Central memory CD8-positive, alpha-beta T cell (primary cell): ENCODE measurements at regions not wholly inside any gene's neighbourhood (a gene's known extent, or its start where the extent isn't known, plus 50 kb on each side); places are given as distances from the start of the nearest gene placed in this dataset.

Source experiments
- ATAC-seq: fragments of 150-1000 bp; cut with Tn5 transposase; replicated peaks from 2 replicates; pipeline ENCODE4 v1.10.0; 2022; ENCODE audit warnings: mild to moderate bottlenecking, moderate FRiP score, moderate number of reproducible peaks; ENCODE audit not compliant: poor library complexity, severe bottlenecking; ENCODE audit errors: extremely low read depth
- DNase-seq, 2 donors: peaks; one replicate each; pipeline ENCODE4 v3.0.0; 2021; ENCODE audit warnings: low spot score in 2 of 2
- H3K27ac Mint-ChIP-seq: one replicate; pipeline ENCODE4 v1.8.0; 2022; ENCODE audit warnings: low read depth, mild to moderate bottlenecking, moderate library complexity, mixed read lengths
- H3K27me3 Mint-ChIP-seq: one replicate; pipeline ENCODE4 v1.8.0; 2022; ENCODE audit warnings: mixed read lengths
- H3K36me3 Mint-ChIP-seq: one replicate; pipeline ENCODE4 v1.8.0; 2022; ENCODE audit warnings: mild to moderate bottlenecking, moderate library complexity, mixed read lengths; ENCODE audit not compliant: insufficient read depth
- H3K4me1 Mint-ChIP-seq: one replicate; pipeline ENCODE4 v1.8.0; 2022; ENCODE audit warnings: mixed read lengths
- H3K4me3 Mint-ChIP-seq: one replicate; pipeline ENCODE4 v1.8.0; 2022; ENCODE audit warnings: mild to moderate bottlenecking, moderate library complexity, mixed read lengths
- H3K9me3 Mint-ChIP-seq: one replicate; pipeline ENCODE4 v1.8.0; 2022; ENCODE audit warnings: mixed read lengths

DNA sequence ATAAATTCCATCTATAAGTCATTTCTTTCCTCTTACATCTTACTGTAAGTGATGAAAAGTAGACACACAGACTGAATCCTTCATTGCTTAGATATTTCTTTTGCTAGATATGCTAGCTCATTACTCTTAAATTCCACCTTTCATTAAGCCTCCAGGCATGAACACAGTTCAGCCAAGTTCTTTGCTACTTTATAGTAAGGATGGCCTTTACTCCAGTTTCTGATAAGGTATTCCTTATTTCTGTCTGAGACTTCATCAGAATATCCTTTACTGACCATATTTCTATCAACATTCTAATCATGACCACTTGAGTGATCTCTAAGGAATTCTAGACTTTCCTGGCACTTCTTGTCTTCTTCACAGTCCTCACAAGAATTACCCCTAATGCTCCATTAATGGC, 191.7 kb upstream of the KCTD3 start:
- H3K27me3 Mint-ChIP-seq, result no peaks in the 10 kb centered on the region
- H3K4me3 Mint-ChIP-seq, result no peak overlapping the region
- H3K9me3 Mint-ChIP-seq, result peaks cover 12% of the 10 kb centered on the region
- DNase-seq (no peak), ATAC-seq (no peak)
- no peaks in the 10 kb centered on the region for H3K36me3 Mint-ChIP-seq
- no peaks in the 10 kb centered on the region for H3K4me1 Mint-ChIP-seq
- no peak overlapping the region for H3K27ac Mint-ChIP-seq

DNA sequence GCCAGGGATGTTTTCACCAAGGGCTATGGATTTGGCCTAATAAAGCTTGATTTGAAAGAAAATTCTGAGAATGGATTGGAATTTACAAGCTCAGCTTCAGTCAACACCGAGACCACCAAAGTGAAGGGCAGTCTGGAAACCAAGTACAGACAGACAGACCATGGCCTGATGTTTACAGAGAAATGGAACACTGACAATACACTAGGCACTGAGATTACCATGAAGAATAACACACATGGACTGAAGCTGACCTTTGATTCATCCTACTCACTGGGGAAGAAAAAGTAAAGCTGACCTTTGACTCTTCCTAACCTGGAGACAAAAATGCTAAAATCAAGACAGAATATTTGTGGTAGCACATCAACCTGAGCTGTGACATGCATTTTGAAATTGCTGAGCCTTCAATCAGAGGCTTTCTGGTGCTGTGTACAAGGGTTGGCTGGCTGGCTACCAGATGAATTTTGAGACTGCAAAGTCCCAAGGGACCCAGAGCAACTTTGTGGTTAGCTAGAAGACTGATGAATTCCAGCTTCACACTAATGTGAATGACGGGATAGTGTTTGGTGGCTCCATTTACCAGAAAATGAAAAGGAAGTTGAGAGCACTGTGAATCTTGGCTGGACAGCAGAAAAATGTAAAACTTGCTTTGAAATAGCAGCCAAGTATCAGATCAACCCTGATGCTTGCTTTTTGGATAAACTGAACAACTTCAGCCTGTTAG, 190.4 kb upstream of the KCTD3 start:
- DNase-seq, result no peak
- H3K4me3 Mint-ChIP-seq, result no peak overlapping the region
- H3K27ac Mint-ChIP-seq, result no peak overlapping the region
- no peaks in the 10 kb centered on the region for H3K4me1 Mint-ChIP-seq
- peaks cover 4% of the 10 kb centered on the region for H3K9me3 Mint-ChIP-seq
- no peaks in the 10 kb centered on the region for H3K27me3 Mint-ChIP-seq
- H3K36me3 Mint-ChIP-seq, result no peaks in the 10 kb centered on the region
- ATAC-seq, result no peak

DNA sequence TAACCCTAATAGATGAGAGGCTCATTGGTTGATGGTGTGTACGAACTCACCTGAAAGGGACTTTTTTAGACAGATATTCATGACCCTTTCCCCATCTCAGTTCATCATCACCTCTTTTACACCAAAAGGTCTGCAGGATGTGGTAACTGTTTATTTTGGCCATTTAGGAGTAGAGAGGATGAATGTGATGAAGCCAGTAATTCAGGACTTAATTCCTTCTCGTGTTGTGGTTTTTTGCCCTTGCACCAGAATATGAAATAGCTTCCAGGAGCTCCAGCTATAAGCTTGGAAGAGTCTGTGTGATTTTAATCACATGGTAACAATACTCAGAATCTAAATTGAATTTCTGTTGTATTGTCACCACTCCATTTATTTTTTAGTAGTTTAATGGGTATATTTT, 189.4 kb upstream of the KCTD3 start:
- H3K4me1 Mint-ChIP-seq, result no peaks in the 10 kb centered on the region
- no peak overlapping the region for H3K27ac Mint-ChIP-seq
- no peaks in the 10 kb centered on the region for H3K27me3 Mint-ChIP-seq

DNA sequence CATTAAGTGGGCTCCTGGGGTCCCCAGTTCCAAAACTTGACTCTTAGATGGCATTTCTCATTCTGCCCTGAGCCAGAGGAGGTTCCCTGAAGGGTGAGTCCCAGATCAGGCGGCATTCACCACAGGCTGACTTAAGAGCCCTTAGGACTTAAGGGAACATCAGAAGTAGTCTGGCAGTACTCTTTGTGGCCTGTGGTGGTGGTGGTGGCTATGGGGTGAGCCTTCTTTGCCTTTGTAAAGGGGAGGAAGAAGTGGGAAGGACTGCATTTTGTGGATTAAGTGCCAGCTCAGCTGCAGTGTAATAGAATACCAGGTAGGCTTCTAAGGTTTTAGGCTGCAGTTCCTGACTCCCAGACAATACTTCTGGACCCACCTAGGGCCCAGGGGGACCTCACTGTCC, 186.5 kb upstream of the KCTD3 start:
- H3K4me3 Mint-ChIP-seq, result no peak overlapping the region
- DNase-seq, result no peak
- H3K4me1 Mint-ChIP-seq, result no peaks in the 10 kb centered on the region
- no peaks in the 10 kb centered on the region for H3K9me3 Mint-ChIP-seq
- no peak overlapping the region for H3K27ac Mint-ChIP-seq
- no peaks in the 10 kb centered on the region for H3K27me3 Mint-ChIP-seq
- ATAC-seq, result no peak
- H3K36me3 Mint-ChIP-seq, result no peaks in the 10 kb centered on the region

More for the DNA sequence above, 189.4 kb upstream of the KCTD3 start:
- DNase-seq, result no peak
- ATAC-seq, result no peak
- Mint-ChIP-seq H3K4me3 (no peak overlapping the region), H3K9me3 (no peaks in the 10 kb centered on the region), H3K36me3 (no peaks in the 10 kb centered on the region)

DNA sequence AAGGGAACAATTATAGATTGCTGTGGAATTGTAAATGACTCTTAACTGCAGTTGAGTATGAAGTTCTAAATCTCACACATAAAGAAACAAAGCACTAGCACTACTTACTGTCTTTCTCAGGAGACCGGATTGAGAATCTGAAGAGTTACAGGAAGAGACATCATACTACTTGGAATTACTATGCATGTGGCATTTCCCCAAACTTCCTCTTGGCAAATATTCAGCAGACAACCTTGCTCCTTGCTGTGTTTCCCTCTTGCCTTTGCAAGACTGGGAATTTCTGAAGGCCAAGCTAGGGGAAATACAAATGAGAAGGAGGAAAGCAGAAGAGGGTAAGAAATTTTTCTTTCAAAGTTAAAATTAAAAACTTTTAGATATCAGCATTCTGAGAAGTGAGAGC, 173.6 kb upstream of the KCTD3 start:
- Mint-ChIP-seq H3K36me3 (no peaks in the 10 kb centered on the region), H3K27ac (no peak overlapping the region), H3K27me3 (no peaks in the 10 kb centered on the region), H3K4me1 (no peaks in the 10 kb centered on the region), H3K4me3 (no peak overlapping the region), H3K9me3 (peaks cover 9% of the 10 kb centered on the region)
- no peak for ATAC-seq
- no peak for DNase-seq

DNA sequence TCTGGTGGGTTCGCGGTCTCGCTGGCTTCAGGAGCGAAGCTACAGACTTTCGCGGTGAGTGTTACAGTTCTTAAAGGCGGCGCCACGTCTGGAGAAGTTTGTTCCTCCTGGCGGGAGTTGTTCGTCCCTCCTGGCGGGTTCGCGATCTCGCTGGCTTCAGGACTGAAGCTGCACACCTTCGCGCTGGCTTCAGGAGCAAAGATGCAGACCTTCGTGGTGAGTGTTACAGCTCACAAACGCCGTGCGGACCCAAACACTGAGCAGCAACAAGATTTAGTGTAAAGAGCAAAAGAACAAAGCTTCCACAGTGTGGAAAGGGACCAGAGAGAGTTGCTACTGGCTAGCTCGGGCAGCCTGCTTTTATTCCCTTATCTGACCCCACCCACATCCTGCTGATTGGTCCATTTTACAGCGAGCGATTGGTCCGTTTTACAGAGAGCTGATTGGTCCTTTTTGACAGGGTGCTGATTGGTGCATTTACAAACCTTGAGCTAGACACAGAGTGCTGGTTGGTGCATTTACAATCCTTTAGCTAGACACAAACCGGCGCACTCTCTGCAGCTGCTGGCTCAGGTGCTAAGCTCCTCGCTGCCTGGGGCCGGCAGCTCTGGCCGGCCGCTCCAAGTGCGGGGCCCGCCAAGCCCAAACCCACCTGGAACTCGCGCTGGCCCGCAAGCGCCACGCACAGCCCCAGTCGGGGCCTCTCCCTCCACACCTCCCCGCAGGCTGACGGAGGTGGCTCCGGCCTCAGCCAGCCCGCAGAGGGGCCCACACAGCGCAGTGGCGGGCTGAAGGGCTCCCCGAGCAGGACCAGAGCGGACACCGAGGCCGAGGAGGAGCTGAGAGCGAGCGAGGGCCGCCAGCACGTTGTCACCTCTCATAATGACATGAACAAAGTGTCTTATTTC, 172.8 kb upstream of the KCTD3 start:
- no peaks in the 10 kb centered on the region for H3K36me3 Mint-ChIP-seq
- H3K27me3 Mint-ChIP-seq, result no peaks in the 10 kb centered on the region
- no peak overlapping the region for H3K27ac Mint-ChIP-seq
- H3K4me1 Mint-ChIP-seq, result no peaks in the 10 kb centered on the region
- DNase-seq (no peak), ATAC-seq (no peak)
- peaks cover 9% of the 10 kb centered on the region for H3K9me3 Mint-ChIP-seq
- H3K4me3 Mint-ChIP-seq, result no peak overlapping the region

- ATAC-seq (no peak), DNase-seq (no peak)
- H3K4me3 Mint-ChIP-seq, result no peak overlapping the region
- no peak overlapping the region for H3K27ac Mint-ChIP-seq
- peaks cover 4% of the 10 kb centered on the region for H3K9me3 Mint-ChIP-seq
- H3K4me1 Mint-ChIP-seq, result no peaks in the 10 kb centered on the region
- no peaks in the 10 kb centered on the region for H3K27me3 Mint-ChIP-seq
- H3K36me3 Mint-ChIP-seq, result no peaks in the 10 kb centered on the region
Measured at GRCh38 chr1:215397106-215397505, 170.0 kb upstream of the KCTD3 start.

DNA sequence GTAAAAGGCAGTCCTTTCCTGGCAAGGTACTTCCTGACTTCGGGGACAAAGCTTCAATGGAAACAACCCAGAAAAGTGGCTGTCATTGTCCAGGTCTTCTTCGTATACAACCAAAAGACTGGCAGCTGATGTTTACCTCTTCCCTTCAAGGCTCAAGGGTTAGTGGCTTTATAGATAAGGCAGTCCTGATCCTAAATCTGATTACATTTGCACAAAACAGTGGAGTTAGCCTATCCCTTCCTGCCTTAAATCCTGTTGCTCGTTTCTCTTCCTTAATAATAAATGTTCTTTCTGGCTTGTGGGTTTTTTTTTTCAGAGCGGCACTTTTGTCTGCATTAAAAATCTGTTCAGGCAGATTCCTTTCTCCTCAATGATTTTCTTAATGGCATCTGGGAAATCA, 169.3 kb upstream of the KCTD3 start:
- peaks cover 5% of the 10 kb centered on the region for H3K9me3 Mint-ChIP-seq
- DNase-seq, result no peak
- no peak overlapping the region for H3K27ac Mint-ChIP-seq
- no peak for ATAC-seq
- H3K4me3 Mint-ChIP-seq, result no peak overlapping the region
- H3K27me3 Mint-ChIP-seq, result no peaks in the 10 kb centered on the region
- H3K36me3 Mint-ChIP-seq, result no peaks in the 10 kb centered on the region
- H3K4me1 Mint-ChIP-seq, result no peaks in the 10 kb centered on the region

DNA sequence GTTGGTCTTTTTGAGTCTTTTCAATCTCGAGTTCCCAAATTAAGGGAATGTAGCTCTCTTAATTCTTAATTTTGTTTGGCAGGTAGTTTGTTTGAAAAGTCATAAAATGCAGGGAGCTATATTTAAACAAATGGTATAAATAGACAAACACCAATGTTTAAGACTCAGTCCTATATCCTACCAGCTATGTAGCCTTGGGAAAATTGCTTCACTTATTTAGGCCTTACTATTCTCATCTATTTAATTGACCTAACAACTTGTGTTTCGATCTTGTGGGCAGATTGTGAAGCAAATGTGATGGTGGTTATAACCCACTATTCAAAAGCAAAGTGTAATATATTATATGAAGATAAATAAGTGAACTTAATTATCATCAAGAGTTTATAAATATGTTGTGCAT, 167.3 kb upstream of the KCTD3 start:
- Mint-ChIP-seq H3K4me1 (no peaks in the 10 kb centered on the region), H3K27me3 (no peaks in the 10 kb centered on the region), H3K27ac (no peak overlapping the region), H3K9me3 (peaks cover 5% of the 10 kb centered on the region), H3K4me3 (no peak overlapping the region), H3K36me3 (no peaks in the 10 kb centered on the region)
- no peak for ATAC-seq
- DNase-seq, result no peak

DNA sequence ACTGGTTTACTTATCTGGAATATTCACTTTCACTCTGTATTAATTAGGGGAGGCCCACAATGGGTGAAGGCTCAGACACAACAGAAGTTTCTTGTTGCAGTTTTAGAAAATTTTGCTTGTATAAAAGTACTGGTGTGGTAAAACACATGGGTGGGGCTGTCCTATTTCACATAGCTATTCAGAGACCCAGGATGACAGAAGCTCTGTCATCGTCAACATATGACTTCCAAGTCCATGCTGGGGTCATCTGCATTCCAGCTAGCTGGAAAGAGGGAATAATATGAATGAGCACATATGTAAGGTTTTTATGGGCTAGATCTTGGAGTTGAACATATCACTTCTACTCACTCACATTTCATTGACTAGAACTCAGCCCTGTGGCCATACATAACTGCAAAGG, 166.4 kb upstream of the KCTD3 start:
- no peaks in the 10 kb centered on the region for H3K36me3 Mint-ChIP-seq
- H3K4me3 Mint-ChIP-seq, result no peak overlapping the region
- no peak for DNase-seq
- no peak overlapping the region for H3K27ac Mint-ChIP-seq
- no peak for ATAC-seq
- H3K9me3 Mint-ChIP-seq, result peaks cover 5% of the 10 kb centered on the region
- no peaks in the 10 kb centered on the region for H3K27me3 Mint-ChIP-seq
- no peaks in the 10 kb centered on the region for H3K4me1 Mint-ChIP-seq

GRCh38 chr1:215402147-215402546, 165.0 kb upstream of the KCTD3 start:
- Mint-ChIP-seq H3K9me3 (peaks cover 5% of the 10 kb centered on the region), H3K27ac (no peak overlapping the region), H3K36me3 (no peaks in the 10 kb centered on the region)

DNA sequence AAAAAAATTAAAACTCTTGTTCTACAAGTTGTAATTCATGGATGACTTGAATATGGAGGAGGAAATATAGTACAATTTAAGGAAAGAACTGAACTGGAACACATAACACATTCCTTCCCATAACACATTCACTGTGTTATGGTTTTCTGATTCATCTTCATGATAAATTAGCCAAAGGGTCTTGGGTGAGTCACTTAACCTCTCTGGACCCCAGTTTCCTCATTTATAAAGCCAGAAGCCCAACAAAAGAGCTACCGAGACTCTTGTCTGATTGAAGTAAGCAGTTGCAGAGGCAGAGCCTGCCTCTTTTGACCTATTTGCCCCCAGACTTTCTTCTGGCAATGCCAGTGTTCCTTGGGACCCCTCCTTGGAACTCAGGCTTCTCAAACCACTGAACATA, 161.9 kb upstream of the KCTD3 start:
- Mint-ChIP-seq H3K27ac (no peak overlapping the region), H3K9me3 (peaks cover 10% of the 10 kb centered on the region), H3K4me1 (no peaks in the 10 kb centered on the region), H3K4me3 (no peak overlapping the region), H3K27me3 (no peaks in the 10 kb centered on the region), H3K36me3 (no peaks in the 10 kb centered on the region)
- DNase-seq (no peak), ATAC-seq (no peak)

More at GRCh38 chr1:215402147-215402546, 165.0 kb upstream of the KCTD3 start:
- DNase-seq (no peak), ATAC-seq (no peak)
- Mint-ChIP-seq H3K27me3 (no peaks in the 10 kb centered on the region), H3K4me3 (no peak overlapping the region), H3K4me1 (no peaks in the 10 kb centered on the region)

DNA sequence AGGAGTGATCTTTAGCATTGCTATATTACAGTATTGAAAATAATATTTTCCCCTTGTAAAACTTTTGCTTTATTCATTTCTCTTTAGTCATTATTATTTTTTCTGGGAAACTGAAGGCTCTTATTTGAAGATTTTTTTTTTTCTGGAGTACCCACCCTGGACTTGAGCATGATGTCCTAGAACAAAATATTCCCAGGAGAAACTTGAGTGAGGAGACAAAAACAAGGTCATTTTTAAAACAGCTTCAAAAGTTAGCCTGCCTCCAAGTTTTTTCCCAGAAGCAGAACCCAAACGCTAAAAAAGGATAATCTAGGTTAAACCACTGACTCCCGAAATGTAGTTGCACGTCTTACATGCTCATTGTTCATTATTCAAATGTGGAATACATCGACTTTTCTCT, 160.2 kb upstream of the KCTD3 start:
- H3K27ac Mint-ChIP-seq, result no peak overlapping the region
- H3K27me3 Mint-ChIP-seq, result no peaks in the 10 kb centered on the region
- H3K9me3 Mint-ChIP-seq, result peaks cover 16% of the 10 kb centered on the region
- no peak for DNase-seq
- no peaks in the 10 kb centered on the region for H3K4me1 Mint-ChIP-seq
- no peak for ATAC-seq
- H3K4me3 Mint-ChIP-seq, result no peak overlapping the region
- H3K36me3 Mint-ChIP-seq, result no peaks in the 10 kb centered on the region
